Choroid plexus epithelial cell (primary cell): ENCODE measurements at regions not wholly inside any gene's neighbourhood (a gene's known extent, or its start where the extent isn't known, plus 50 kb on each side); places are given as distances from the start of the nearest gene placed in this dataset.
A peak's percentile ranks its signal among the peaks of the same experiment; 100 is the strongest.
"Not testable (repeated sequence)": the region's sequence is repeated elsewhere in the genome, so short reads cannot be mapped to it uniquely, and the experiment has no call there.

Source experiments
- DNase-seq: peaks from one replicate; pipeline ENCODE4 v3.0.0-alpha.2; 2010; ENCODE audit warnings: low read depth
- H3K4me3 ChIP-seq: 2 replicates; pipeline ENCODE4 v1.5.1; 2011; ENCODE audit warnings: low read depth, mild to moderate bottlenecking, control low read depth, low read length, moderate library complexity
- TF ChIP-seq, protein P1 (sequence below): conservative IDR thresholded peaks from 2 replicates; pipeline ENCODE4 v1.5.1; 2011; ENCODE audit warnings: low read depth, mild to moderate bottlenecking, control low read depth, inconsistent platforms, low read length, moderate library complexity

DNA sequence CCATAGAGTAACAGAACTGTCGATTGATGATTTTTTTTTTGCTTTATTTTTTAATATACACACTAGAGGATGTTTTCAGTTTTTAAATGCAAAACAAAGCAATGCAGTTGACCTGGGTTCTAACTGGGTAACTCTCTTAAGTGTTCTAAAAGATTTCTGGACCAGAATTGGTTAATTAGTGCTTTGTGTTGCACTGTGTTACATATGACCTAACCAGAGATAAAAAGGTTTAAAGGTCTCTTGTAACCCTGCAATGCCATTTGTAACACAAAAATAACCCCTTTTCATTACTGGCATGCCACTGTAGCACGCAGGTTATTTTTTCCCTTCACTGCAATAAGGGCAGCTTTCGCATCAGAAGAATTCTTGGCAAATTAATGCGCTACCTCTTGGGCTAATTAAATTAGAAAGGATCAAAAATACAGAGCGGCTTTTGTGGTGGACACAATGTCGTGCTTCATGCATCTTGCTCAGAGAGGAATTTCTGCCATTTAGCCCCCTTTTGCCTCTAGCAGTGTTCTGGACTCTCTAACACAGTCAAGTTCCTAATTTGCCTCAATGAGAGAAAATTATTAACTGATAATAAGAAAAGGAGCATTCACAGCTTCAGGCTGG is 250.8 kb upstream of the ZEB2 start:
- TF ChIP-seq, protein P1, sequence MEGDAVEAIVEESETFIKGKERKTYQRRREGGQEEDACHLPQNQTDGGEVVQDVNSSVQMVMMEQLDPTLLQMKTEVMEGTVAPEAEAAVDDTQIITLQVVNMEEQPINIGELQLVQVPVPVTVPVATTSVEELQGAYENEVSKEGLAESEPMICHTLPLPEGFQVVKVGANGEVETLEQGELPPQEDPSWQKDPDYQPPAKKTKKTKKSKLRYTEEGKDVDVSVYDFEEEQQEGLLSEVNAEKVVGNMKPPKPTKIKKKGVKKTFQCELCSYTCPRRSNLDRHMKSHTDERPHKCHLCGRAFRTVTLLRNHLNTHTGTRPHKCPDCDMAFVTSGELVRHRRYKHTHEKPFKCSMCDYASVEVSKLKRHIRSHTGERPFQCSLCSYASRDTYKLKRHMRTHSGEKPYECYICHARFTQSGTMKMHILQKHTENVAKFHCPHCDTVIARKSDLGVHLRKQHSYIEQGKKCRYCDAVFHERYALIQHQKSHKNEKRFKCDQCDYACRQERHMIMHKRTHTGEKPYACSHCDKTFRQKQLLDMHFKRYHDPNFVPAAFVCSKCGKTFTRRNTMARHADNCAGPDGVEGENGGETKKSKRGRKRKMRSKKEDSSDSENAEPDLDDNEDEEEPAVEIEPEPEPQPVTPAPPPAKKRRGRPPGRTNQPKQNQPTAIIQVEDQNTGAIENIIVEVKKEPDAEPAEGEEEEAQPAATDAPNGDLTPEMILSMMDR: no peak
- no peak for DNase-seq
- no peak overlapping the region for H3K4me3 ChIP-seq

DNA sequence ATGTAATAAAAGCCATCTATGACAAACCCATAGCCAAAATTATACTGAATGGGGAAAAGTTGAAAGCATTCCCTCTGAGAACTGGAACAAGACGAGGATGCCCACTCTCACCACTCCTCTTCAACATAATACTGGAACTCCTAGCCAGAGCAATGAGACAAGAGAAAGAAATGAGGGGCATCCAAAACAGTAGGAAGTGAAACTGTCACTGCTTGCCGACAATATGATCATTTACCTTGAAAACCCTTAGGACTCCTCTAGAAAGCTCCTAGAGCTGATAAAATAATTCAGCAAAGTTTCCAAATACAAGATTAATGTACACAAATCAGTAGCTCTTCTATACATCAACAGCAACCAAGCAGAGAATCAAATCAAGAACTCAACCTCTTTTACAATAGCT is 241.0 kb upstream of the ZEB2 start:
- not testable (repeated sequence) for H3K4me3 ChIP-seq, DNase-seq

DNA sequence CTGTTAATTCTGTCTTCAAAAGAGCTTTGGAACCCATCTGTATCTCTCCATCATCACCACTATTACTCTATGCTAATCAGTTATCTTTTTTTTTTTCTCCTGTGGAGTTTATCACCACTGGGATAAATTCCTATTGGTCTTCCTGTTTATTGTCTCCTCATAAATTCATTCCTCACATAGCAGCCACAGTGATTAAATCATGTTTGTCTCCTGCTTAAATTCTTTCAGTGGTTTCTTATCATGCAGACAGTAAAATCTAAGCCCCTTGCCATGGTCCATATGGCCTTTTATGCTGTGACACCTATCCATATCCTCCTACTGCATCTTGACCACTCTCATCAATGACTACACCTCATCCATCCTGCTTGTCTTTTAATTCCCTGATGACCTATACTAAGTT is 239.8 kb upstream of the ZEB2 start:
- H3K4me3 ChIP-seq: no peak overlapping the region
- TF ChIP-seq, protein P1: no peak
- DNase-seq: no peak

DNA sequence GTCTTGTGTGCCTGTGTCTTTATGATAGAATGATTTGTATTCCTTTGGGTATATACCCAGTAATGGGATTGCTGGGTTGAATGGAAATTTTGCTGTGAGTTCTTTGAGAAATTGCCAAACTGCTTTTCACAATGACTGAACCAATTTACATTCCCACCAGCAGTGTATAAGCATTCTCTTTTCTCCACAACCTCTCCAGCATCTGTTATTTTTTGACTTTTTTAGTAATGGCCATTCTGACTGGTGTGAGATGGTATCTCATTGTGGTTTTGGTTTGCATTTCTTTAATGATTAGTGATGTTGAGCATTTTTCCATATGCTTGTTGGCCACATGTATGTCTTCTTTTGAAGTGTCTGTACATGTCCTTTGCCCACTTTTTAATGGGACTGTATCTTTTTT is 238.3 kb upstream of the ZEB2 start:
- not testable (repeated sequence) for H3K4me3 ChIP-seq, DNase-seq

DNA sequence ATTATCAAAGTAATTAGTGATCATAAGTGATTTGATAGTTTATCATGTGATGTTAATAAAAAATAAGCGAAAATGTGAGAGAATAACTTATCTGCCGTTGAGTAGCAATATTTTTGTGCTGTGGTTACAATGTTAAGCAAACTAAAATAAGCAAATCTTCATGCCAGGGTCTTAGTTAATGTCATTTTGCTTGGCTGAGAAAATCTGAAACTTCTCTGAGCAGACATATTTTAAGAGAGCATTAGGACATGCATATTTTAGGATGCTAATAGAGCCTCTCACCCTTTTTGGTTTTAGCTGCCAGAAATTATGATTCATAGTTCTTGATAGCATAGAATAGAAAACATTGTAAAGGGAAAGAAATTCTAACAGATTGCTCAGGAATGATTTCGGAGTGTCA is 233.5 kb upstream of the ZEB2 start:
- TF ChIP-seq, protein P1: no peak
- peak; percentile 17 for DNase-seq
- no peak overlapping the region for H3K4me3 ChIP-seq

DNA sequence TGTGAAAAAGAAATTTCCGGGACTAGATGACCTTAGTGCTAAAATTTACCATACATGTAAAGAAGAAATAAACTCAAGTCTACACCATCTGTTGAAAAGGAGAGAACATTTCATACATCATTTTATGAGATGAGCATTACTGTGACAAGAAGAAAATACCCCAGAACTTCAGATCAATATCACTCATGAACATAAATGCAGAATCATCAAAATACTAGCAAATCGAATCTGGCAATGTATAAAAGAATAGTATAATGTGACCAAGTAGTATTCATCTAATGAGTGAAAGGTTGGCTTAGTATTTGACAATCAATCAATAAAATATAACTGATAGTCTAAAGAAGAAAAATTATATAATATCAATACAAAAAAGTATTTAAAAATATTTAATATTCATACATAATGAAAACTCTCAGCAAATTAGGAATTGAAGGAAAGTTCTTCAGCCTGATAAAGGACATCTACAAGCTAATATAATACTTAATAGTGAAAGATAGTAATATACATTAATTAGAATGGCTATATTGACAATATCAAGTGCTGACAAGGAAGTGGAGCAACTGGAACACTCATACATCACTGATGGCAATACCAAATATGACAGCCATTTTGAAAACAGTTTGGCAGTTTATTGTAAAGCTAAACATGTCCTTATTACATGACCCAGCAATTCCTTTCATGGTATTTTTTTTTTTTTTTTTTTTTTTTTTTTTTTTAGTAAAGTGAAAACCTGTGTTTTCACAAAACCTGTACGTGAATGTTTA is 231.4 kb upstream of the ZEB2 start:
- no peak overlapping the region for H3K4me3 ChIP-seq
- DNase-seq: no peak
- TF ChIP-seq, protein P1: no peak

DNA sequence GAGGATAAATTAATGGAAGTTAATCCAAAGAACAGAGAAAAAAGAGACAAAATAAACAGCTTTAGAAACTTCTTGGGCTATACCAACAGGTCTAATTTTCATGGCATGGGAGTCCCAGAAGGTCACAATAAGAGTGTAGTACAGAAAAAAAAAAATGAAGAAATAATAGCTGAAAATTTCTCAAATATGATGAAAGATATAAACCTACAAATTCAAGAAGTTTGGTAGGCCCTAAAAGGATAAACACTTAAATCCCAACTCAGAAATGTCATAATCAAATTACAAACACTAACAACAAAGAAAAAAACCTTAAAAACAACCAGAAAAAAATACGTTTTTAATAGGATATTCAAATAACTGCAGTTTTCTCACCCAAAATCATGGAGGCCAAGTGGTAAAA is 229.3 kb upstream of the ZEB2 start:
- DNase-seq: no peak
- H3K4me3 ChIP-seq: no peak overlapping the region
- TF ChIP-seq, protein P1: no peak

DNA sequence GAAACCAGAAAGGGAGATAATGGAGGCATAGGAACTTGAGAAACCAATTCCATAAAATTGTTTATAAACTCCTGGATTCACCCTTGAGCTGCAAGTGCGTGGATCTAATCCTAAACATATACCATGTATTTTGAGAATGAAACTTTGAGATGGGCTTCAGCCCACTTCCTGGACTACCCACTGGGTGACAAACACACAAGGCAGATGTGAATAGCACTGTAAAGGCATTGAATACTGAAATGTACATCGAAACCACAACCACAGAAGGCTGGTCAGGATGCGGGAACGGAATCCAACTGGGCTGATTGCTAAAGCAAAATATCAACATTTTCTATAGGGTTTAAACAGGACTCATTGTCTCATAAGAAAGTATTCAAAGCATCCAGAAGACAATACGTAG is 228.5 kb upstream of the ZEB2 start:
- no peak overlapping the region for H3K4me3 ChIP-seq

More for the DNA sequence above, 228.5 kb upstream of the ZEB2 start:
- no peak for DNase-seq
- TF ChIP-seq, protein P1: no peak
